HG03342 (cell line): ENCODE measurements at regions not wholly inside any gene's neighbourhood (a gene's known extent, or its start where the extent isn't known, plus 50 kb on each side); places are given as distances from the start of the nearest gene placed in this dataset.

ENCODE experiments used
- ATAC-seq: cut with Tn5 transposase; IDR thresholded peaks from one replicate; pipeline ENCODE4 v1.9.1; 2021; ENCODE audit warnings: mild to moderate bottlenecking, moderate library complexity; ENCODE audit not compliant: unreplicated experiment

GRCh38 chr9:28883234-28883633 lies 1310.0 kb upstream of the C9orf72 start:
- ATAC-seq, result no peak

- no peak for ATAC-seq
Measured at GRCh38 chr9:28887188-28887884, 1314.1 kb upstream of the C9orf72 start.

GRCh38 chr9:28888806-28889205 lies 1315.5 kb upstream of the C9orf72 start:
- ATAC-seq, result no peak

GRCh38 chr9:28892538-28892937 lies 1319.3 kb upstream of the C9orf72 start:
- no peak for ATAC-seq

GRCh38 chr9:28899267-28899666 lies 1326.0 kb upstream of the C9orf72 start:
- no peak for ATAC-seq

- ATAC-seq, result no peak
Measured at GRCh38 chr9:28899926-28900325, 1326.6 kb upstream of the C9orf72 start.

GRCh38 chr9:28900406-28900805 lies 1327.1 kb upstream of the C9orf72 start:
- ATAC-seq, result no peak

GRCh38 chr9:28909526-28909925 lies 1336.2 kb upstream of the C9orf72 start:
- no peak for ATAC-seq

GRCh38 chr9:28912621-28913020 lies 1339.3 kb upstream of the C9orf72 start:
- no peak for ATAC-seq

- ATAC-seq, result no peak
Measured at GRCh38 chr9:28915202-28915930, 1342.1 kb upstream of the C9orf72 start.

- ATAC-seq, result no peak
Measured at GRCh38 chr9:28916348-28916747, 1343.1 kb upstream of the C9orf72 start.

- no peak for ATAC-seq
Measured at GRCh38 chr9:28921857-28922500, 1348.7 kb upstream of the C9orf72 start.

GRCh38 chr9:28922891-28923290 lies 1349.6 kb upstream of the C9orf72 start:
- no peak for ATAC-seq

- ATAC-seq, result no peak
Measured at GRCh38 chr9:28923351-28923750, 1350.1 kb upstream of the C9orf72 start.

GRCh38 chr9:28925157-28925556 lies 1351.9 kb upstream of the C9orf72 start:
- ATAC-seq, result no peak

GRCh38 chr9:28926306-28926705 lies 1353.0 kb upstream of the C9orf72 start:
- no peak for ATAC-seq

GRCh38 chr9:28927691-28928090 lies 1354.4 kb upstream of the C9orf72 start:
- no peak for ATAC-seq

- no peak for ATAC-seq
Measured at GRCh38 chr9:28929433-28929832, 1356.2 kb upstream of the C9orf72 start.

- ATAC-seq, result no peak
Measured at GRCh38 chr9:28930766-28931165, 1357.5 kb upstream of the C9orf72 start.

GRCh38 chr9:28934111-28934510 lies 1360.8 kb upstream of the C9orf72 start:
- no peak for ATAC-seq

- no peak for ATAC-seq
Measured at GRCh38 chr9:28938981-28939380, 1365.7 kb upstream of the C9orf72 start.

- no peak for ATAC-seq
Measured at GRCh38 chr9:28941856-28942255, 1368.6 kb upstream of the C9orf72 start.
